ENCODE measurements at regions not wholly inside any gene's neighbourhood (a gene's known extent, or its start where the extent isn't known, plus 50 kb on each side); places are given as distances from the start of the nearest gene placed in this dataset.
A peak's percentile ranks its signal among the peaks of the same experiment; 100 is the strongest.

- Histone ChIP-seq H3K36me3 (replicated peaks) (no peaks in the 10 kb centered on the region), H3K27me3 (replicated peaks) (no peaks in the 10 kb centered on the region), H3K27ac (no peak overlapping the region), H3K4me3 (ENCODE audit: low read depth, low read length) (no peak overlapping the region)
- in situ Hi-C loops (cut with HindIII; ENCODE audit: low pct_ligation_motif_present, low sequenced_read_pairs): no loop called here
- DNase-seq: no peak
- no peak for TF ChIP-seq CTCF (IDR thresholded peaks at IDR 0.05; ENCODE audit: low read depth, low read length, missing control alignments)
These were observed 428.6 kb downstream of the ACTR3B start for GRCh38 chr7:153188161-153188560.

- H3K36me3 ChIP-seq (replicated peaks): no peaks in the 10 kb centered on the region
- DNase-seq: no peak
- no peak overlapping the region for H3K4me3 ChIP-seq (ENCODE audit: low read depth, low read length)
- no peak overlapping the region for H3K27ac ChIP-seq
- H3K27me3 ChIP-seq (replicated peaks): no peaks in the 10 kb centered on the region
- in situ Hi-C loops (cut with HindIII; ENCODE audit: low pct_ligation_motif_present, low sequenced_read_pairs): no loop called here
- no peak for TF ChIP-seq CTCF (IDR thresholded peaks at IDR 0.05; ENCODE audit: low read depth, low read length, missing control alignments)
These were observed 429.1 kb downstream of the ACTR3B start for GRCh38 chr7:153188630-153189029.

GRCh38 chr7:153190452-153190851, 430.9 kb downstream of the ACTR3B start:
- Histone ChIP-seq H3K4me3 (ENCODE audit: low read depth, low read length) (no peak overlapping the region), H3K36me3 (replicated peaks) (no peaks in the 10 kb centered on the region), H3K27me3 (replicated peaks) (no peaks in the 10 kb centered on the region), H3K27ac (no peak overlapping the region)
- in situ Hi-C loops (cut with HindIII; ENCODE audit: low pct_ligation_motif_present, low sequenced_read_pairs): no loop called here
- no peak for TF ChIP-seq CTCF (IDR thresholded peaks at IDR 0.05; ENCODE audit: low read depth, low read length, missing control alignments)
- DNase-seq: no peak

- in situ Hi-C loops (cut with HindIII; ENCODE audit: low pct_ligation_motif_present, low sequenced_read_pairs): no loop called here
- Histone ChIP-seq H3K27me3 (replicated peaks) (no peaks in the 10 kb centered on the region), H3K36me3 (replicated peaks) (no peaks in the 10 kb centered on the region), H3K27ac (no peak overlapping the region), H3K4me3 (ENCODE audit: low read depth, low read length) (no peak overlapping the region)
- no peak for DNase-seq
- TF ChIP-seq CTCF (IDR thresholded peaks at IDR 0.05; ENCODE audit: low read depth, low read length, missing control alignments): no peak
These were observed 431.4 kb downstream of the ACTR3B start for GRCh38 chr7:153190986-153191385.

- in situ Hi-C loops (cut with HindIII; ENCODE audit: low pct_ligation_motif_present, low sequenced_read_pairs): no loop called here
- no peak overlapping the region for H3K27ac ChIP-seq
- no peaks in the 10 kb centered on the region for H3K36me3 ChIP-seq (replicated peaks)
- H3K4me3 ChIP-seq (ENCODE audit: low read depth, low read length): no peak overlapping the region
- H3K27me3 ChIP-seq (replicated peaks): no peaks in the 10 kb centered on the region
- TF ChIP-seq CTCF (IDR thresholded peaks at IDR 0.05; ENCODE audit: low read depth, low read length, missing control alignments): peak; percentile 14
- DNase-seq: no peak
These were observed 433.6 kb downstream of the ACTR3B start for GRCh38 chr7:153193144-153193595.

- TF ChIP-seq CTCF (IDR thresholded peaks at IDR 0.05; ENCODE audit: low read depth, low read length, missing control alignments): no peak
- in situ Hi-C loops (cut with HindIII; ENCODE audit: low pct_ligation_motif_present, low sequenced_read_pairs): no loop called here
- Histone ChIP-seq H3K27ac (no peak overlapping the region), H3K36me3 (replicated peaks) (no peaks in the 10 kb centered on the region), H3K27me3 (replicated peaks) (no peaks in the 10 kb centered on the region), H3K4me3 (ENCODE audit: low read depth, low read length) (no peak overlapping the region)
- DNase-seq: no peak
These were observed 457.5 kb downstream of the ACTR3B start for GRCh38 chr7:153217032-153217431.

Data from brain microvascular endothelial cell (primary cell).